ENCODE measurements at regions not wholly inside any gene's neighbourhood (a gene's known extent, or its start where the extent isn't known, plus 50 kb on each side); places are given as distances from the start of the nearest gene placed in this dataset.

- peaks cover 48 to 51% of the 10 kb centered on the region in 2 experiments for H3K4me1 ChIP-seq (ENCODE audit: control insufficient read depth in 1 of 2, insufficient read depth in 1 of 2, low read depth in 1 of 2, low read length in 1 of 2)
- no peak overlapping the region for H3K4me3 ChIP-seq (ENCODE audit: low read depth in 1 of 2, low read length in 1 of 2)
- no peaks in the 10 kb centered on the region for H3K9me3 ChIP-seq
- H3K36me3 ChIP-seq, result no peaks in the 10 kb centered on the region
- H3K27me3 ChIP-seq, result no peaks in the 10 kb centered on the region
- peak overlapping the region; percentile 11 for H3K27ac ChIP-seq
- TF ChIP-seq, protein P1, sequence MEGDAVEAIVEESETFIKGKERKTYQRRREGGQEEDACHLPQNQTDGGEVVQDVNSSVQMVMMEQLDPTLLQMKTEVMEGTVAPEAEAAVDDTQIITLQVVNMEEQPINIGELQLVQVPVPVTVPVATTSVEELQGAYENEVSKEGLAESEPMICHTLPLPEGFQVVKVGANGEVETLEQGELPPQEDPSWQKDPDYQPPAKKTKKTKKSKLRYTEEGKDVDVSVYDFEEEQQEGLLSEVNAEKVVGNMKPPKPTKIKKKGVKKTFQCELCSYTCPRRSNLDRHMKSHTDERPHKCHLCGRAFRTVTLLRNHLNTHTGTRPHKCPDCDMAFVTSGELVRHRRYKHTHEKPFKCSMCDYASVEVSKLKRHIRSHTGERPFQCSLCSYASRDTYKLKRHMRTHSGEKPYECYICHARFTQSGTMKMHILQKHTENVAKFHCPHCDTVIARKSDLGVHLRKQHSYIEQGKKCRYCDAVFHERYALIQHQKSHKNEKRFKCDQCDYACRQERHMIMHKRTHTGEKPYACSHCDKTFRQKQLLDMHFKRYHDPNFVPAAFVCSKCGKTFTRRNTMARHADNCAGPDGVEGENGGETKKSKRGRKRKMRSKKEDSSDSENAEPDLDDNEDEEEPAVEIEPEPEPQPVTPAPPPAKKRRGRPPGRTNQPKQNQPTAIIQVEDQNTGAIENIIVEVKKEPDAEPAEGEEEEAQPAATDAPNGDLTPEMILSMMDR (IDR thresholded peaks at IDR 0.05), result no peak
These were observed 134.6 kb downstream of the ADSS2 start for GRCh38 chr1:244316986-244317655.

DNA sequence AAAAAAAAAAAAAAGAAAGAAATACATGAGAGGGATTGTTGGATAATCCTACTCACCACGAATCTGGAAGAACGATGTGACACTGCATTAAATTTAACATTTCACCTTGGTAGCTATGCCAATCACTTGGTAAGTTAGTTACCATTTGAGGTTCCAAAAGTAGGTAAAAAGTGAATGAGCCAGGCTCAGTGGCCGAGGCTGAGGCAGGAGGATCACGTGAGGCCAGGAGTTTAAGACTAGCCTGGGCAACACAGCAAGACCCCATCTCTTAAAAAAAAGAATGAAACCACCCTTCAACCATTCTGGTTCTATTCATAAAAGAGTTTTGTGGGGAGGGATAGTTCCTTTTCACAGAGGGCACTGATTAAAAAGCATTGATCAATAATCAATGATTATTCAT is 133.6 kb downstream of the ADSS2 start:
- peak overlapping the region; percentile 100 for H3K27ac ChIP-seq
- H3K4me1 ChIP-seq (ENCODE audit: control insufficient read depth in 1 of 2, insufficient read depth in 1 of 2, low read depth in 1 of 2, low read length in 1 of 2), result peaks cover 57 to 61% of the 10 kb centered on the region in 2 experiments
- H3K4me3 ChIP-seq (ENCODE audit: low read depth in 1 of 2, low read length in 1 of 2), result no peak overlapping the region
- no peaks in the 10 kb centered on the region for H3K36me3 ChIP-seq
- H3K9me3 ChIP-seq, result no peaks in the 10 kb centered on the region
- H3K27me3 ChIP-seq, result no peaks in the 10 kb centered on the region
- TF ChIP-seq, protein P1 (IDR thresholded peaks at IDR 0.05), result no peak

DNA sequence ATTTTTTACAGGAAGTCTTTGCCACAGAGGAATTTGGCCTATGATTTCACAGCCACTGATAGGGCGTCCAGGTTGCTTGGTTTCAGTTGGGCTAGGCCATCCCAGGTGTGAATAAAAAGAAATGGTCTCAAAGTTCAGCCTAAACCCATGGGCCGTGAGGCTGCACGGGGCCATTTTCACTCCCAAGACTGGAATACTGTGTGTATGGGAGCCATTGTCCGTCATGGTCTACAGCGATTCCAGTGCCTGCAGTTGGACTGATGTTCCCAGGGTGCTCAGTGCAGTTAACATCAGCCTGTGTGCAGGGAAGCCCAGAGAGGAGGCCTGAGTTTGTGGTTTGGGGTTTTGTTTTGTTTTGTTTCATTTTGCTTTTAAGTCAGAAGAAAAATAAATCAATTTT is 133.2 kb downstream of the ADSS2 start:
- Histone ChIP-seq H3K36me3 (no peaks in the 10 kb centered on the region), H3K4me3 (ENCODE audit: low read depth in 1 of 2, low read length in 1 of 2) (peak overlapping the region in 1 of 2 experiments; percentile 59), H3K9me3 (no peaks in the 10 kb centered on the region), H3K27me3 (no peaks in the 10 kb centered on the region), H3K4me1 (ENCODE audit: control insufficient read depth in 1 of 2, insufficient read depth in 1 of 2, low read depth in 1 of 2, low read length in 1 of 2) (peaks cover 60 to 65% of the 10 kb centered on the region in 2 experiments), H3K27ac (peak overlapping the region; percentile 100)
- TF ChIP-seq, protein P1 (IDR thresholded peaks at IDR 0.05), result no peak

- peak overlapping the region; percentile 54 to 59 for H3K4me3 ChIP-seq (ENCODE audit: low read depth in 1 of 2, low read length in 1 of 2)
These were observed 132.2 kb downstream of the ADSS2 start for GRCh38 chr1:244319283-244320132.

GRCh38 chr1:244322181-244322580 is 129.5 kb downstream of the ADSS2 start:
- no peaks in the 10 kb centered on the region for H3K27me3 ChIP-seq
- H3K4me3 ChIP-seq (ENCODE audit: low read depth in 1 of 2, low read length in 1 of 2), result peak overlapping the region; percentile 60
- peak overlapping the region; percentile 100 for H3K27ac ChIP-seq
- H3K9me3 ChIP-seq, result no peaks in the 10 kb centered on the region
- H3K36me3 ChIP-seq, result no peaks in the 10 kb centered on the region
- TF ChIP-seq, protein P1 (IDR thresholded peaks at IDR 0.05), result no peak
- H3K4me1 ChIP-seq (ENCODE audit: control insufficient read depth in 1 of 2, insufficient read depth in 1 of 2, low read depth in 1 of 2, low read length in 1 of 2), result peaks cover 80 to 84% of the 10 kb centered on the region in 2 experiments

More at GRCh38 chr1:244319283-244320132, 132.2 kb downstream of the ADSS2 start:
- TF ChIP-seq, protein P1 (IDR thresholded peaks at IDR 0.05), result peak; percentile 15
- Histone ChIP-seq H3K9me3 (no peaks in the 10 kb centered on the region), H3K36me3 (no peaks in the 10 kb centered on the region), H3K27ac (peak overlapping the region; percentile 100), H3K4me1 (ENCODE audit: control insufficient read depth in 1 of 2, insufficient read depth in 1 of 2, low read depth in 1 of 2, low read length in 1 of 2) (peaks cover 70 to 75% of the 10 kb centered on the region in 2 experiments), H3K27me3 (no peaks in the 10 kb centered on the region)
